Dermis blood vessel endothelial cell (primary cell): ENCODE measurements at regions not wholly inside any gene's neighbourhood (a gene's known extent, or its start where the extent isn't known, plus 50 kb on each side); places are given as distances from the start of the nearest gene placed in this dataset.
"Not testable (repeated sequence)": the region's sequence is repeated elsewhere in the genome, so short reads cannot be mapped to it uniquely, and the experiment has no call there.

Experiments
- DNase-seq: peaks from one replicate; pipeline ENCODE4 v3.0.0; 2010

- DNase-seq, result peak; percentile 58
These were observed 107.5 kb upstream of the SERPINE2 start for GRCh38 chr2:224146356-224147160.

- peak; percentile 94 for DNase-seq
These were observed 106.8 kb upstream of the SERPINE2 start for GRCh38 chr2:224145751-224146355.

- no peak for DNase-seq
These were observed 104.4 kb upstream of the SERPINE2 start for GRCh38 chr2:224143526-224143925.

- DNase-seq, result no peak
These were observed 103.6 kb upstream of the SERPINE2 start for GRCh38 chr2:224142397-224143312.

GRCh38 chr2:224141304-224141703, 102.2 kb upstream of the SERPINE2 start:
- no peak for DNase-seq

GRCh38 chr2:224137208-224137607, 98.1 kb upstream of the SERPINE2 start:
- DNase-seq, result no peak

- no peak for DNase-seq
These were observed 97.3 kb upstream of the SERPINE2 start for GRCh38 chr2:224136396-224136795.

- no peak for DNase-seq
These were observed 96.8 kb upstream of the SERPINE2 start for GRCh38 chr2:224135881-224136280.

- DNase-seq, result no peak
These were observed 95.1 kb upstream of the SERPINE2 start for GRCh38 chr2:224134003-224134734.

GRCh38 chr2:224133387-224133786, 94.3 kb upstream of the SERPINE2 start:
- DNase-seq, result no peak

- DNase-seq, result no peak
These were observed 88.9 kb upstream of the SERPINE2 start for GRCh38 chr2:224127871-224128501.

- no peak for DNase-seq
These were observed 87.4 kb upstream of the SERPINE2 start for GRCh38 chr2:224126440-224126839.

- no peak for DNase-seq
These were observed 86.9 kb upstream of the SERPINE2 start for GRCh38 chr2:224126003-224126402.

- DNase-seq, result peak; percentile 65
These were observed 83.5 kb upstream of the SERPINE2 start for GRCh38 chr2:224122542-224122941.

GRCh38 chr2:224121406-224122067, 82.5 kb upstream of the SERPINE2 start:
- DNase-seq, result no peak

- DNase-seq, result no peak
These were observed 81.9 kb upstream of the SERPINE2 start for GRCh38 chr2:224120986-224121385.

GRCh38 chr2:224119846-224120245, 80.8 kb upstream of the SERPINE2 start:
- not testable (repeated sequence) for DNase-seq

GRCh38 chr2:224114428-224114827, 75.3 kb upstream of the SERPINE2 start:
- no peak for DNase-seq

GRCh38 chr2:224113930-224114329, 74.8 kb upstream of the SERPINE2 start:
- not testable (repeated sequence) for DNase-seq

- DNase-seq, result no peak
These were observed 72.5 kb upstream of the SERPINE2 start for GRCh38 chr2:224111576-224111975.

GRCh38 chr2:224110811-224111210, 71.7 kb upstream of the SERPINE2 start:
- DNase-seq, result no peak
